ENCODE measurements at regions not wholly inside any gene's neighbourhood (a gene's known extent, or its start where the extent isn't known, plus 50 kb on each side); places are given as distances from the start of the nearest gene placed in this dataset. TPM values are rescaled to one million over a fixed set of nuclear protein-coding genes. Genes with fewer than 3 reads are reported as not detected.

DNA sequence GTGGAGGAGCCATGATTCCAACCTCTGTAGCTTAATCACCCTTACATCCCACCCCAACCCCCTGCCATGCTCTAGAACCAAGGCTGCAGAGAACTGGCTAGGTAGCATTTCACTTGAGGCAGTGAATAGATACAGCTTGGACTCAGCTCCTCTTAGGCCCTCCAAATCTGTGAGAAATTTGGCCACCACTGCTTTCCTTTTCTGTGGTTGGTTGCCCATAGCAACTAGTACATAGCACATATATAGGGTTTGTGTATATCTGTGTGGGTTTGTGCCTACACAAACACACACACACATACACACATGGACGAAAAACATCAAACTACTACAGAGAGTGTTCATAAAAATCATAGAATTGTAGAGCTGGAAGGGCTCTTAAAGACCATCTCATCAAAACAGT lies 52.0 kb upstream of the CCDC160 start:
- H4K91ac ChIP-seq (ENCODE audit: low read depth, low read length, poor library complexity): no peak overlapping the region
- no peak overlapping the region for H3K23ac ChIP-seq (ENCODE audit: low read depth, low read length, poor library complexity)
- no peak overlapping the region for H3K4me3 ChIP-seq (ENCODE audit: low read length in 2 of 2)
- DNase-seq (ENCODE audit: low spot score): no peak
- H2BK120ac ChIP-seq (ENCODE audit: low read depth, low read length): no peak overlapping the region
- no peak overlapping the region for H2BK12ac ChIP-seq (ENCODE audit: low read length)
- H2BK15ac ChIP-seq (ENCODE audit: low read length): no peak overlapping the region
- no peak overlapping the region for H2AFZ ChIP-seq (ENCODE audit: low read length)
- H2BK5ac ChIP-seq (ENCODE audit: low read length): no peak overlapping the region
- H3K36me3 ChIP-seq (replicated peaks in 1 of 2; ENCODE audit: control insufficient read depth in 2 of 2, insufficient read depth in 2 of 2, low read length in 2 of 2): no peaks in the 10 kb centered on the region
- no peak overlapping the region for H3K18ac ChIP-seq (ENCODE audit: low read length)
- H2AK5ac ChIP-seq (ENCODE audit: low read depth, low read length): no peak overlapping the region
- no peaks in the 10 kb centered on the region for H3K9me3 ChIP-seq (replicated peaks in 1 of 2; ENCODE audit: control insufficient read depth in 2 of 2, insufficient read depth in 1 of 2, low read depth in 1 of 2, low read length in 2 of 2)
- H3K4me1 ChIP-seq (ENCODE audit: control insufficient read depth in 2 of 2, insufficient read depth in 1 of 2, low read depth in 1 of 2, low read length in 2 of 2): peaks cover 12 to 30% of the 10 kb centered on the region in 2 donors
- no peak overlapping the region for H3K27ac ChIP-seq (replicated peaks; ENCODE audit: low read length)
- H3K4ac ChIP-seq (ENCODE audit: low read length): no peak overlapping the region
- H3K4me2 ChIP-seq (ENCODE audit: insufficient read depth, low read length, poor library complexity, severe bottlenecking): no peak overlapping the region
- H3K27me3 ChIP-seq (ENCODE audit: control insufficient read depth in 3 of 3, insufficient read depth in 3 of 3, low read depth in 1 of 3, low read length in 3 of 3): no peaks in the 10 kb centered on the region
- no peak overlapping the region for H3K14ac ChIP-seq (ENCODE audit: low read length)
- no peaks in the 10 kb centered on the region for H3K79me1 ChIP-seq (ENCODE audit: low read depth, low read length)
- H3K9ac ChIP-seq (ENCODE audit: low read depth, low read length, poor library complexity): no peak overlapping the region
- no CpG with 5 or more reads among the region's 1 CpG for WGBS, 2 donors (ENCODE audit: extremely low coverage in 2 of 2, insufficient read length in 2 of 2, insufficient replicate concordance in 1 of 2)
- H4K8ac ChIP-seq (ENCODE audit: low read depth, low read length): no peak overlapping the region

DNA sequence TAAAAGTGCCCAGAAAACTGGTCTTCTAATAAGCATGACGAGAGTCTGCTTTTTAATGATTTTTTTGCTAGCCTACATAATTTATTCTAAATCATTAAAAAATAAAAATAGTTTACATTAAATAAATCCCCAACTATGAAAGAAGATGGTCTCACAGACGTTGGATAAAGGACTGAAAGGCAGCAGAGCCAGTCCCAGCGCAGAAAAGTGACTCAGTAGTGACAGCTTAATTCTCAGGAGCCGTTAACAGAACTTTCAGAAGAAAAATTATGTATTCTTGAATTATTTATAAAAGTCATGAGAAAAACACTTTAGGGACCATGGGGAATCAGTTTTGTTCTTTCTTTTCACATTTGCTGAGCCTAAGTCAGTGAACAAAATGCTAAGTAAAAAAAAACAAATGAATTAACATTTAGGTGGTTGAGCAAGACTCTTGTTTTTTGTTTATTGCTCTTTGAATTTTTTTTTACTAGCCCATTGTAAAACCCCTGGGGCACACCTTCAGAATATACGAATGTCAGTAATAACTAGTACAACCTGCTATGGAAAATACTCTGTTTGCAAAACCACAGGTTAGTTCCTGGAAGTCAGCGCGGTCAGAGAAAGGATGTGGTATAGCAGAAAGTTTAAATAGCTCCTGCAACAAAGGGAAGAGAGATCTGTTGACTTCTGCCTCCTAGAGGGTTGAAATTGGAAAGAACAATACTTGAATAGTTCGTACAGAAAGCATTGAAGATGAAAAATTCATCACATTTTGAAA lies 50.4 kb upstream of the CCDC160 start:
- DNase-seq (ENCODE audit: low spot score): no peak
- Histone ChIP-seq H2BK12ac (ENCODE audit: low read length) (no peak overlapping the region), H2AFZ (ENCODE audit: low read length) (peak overlapping the region; percentile 12), H3K27me3 (ENCODE audit: control insufficient read depth in 3 of 3, insufficient read depth in 3 of 3, low read depth in 1 of 3, low read length in 3 of 3) (no peaks in the 10 kb centered on the region), H2BK15ac (ENCODE audit: low read length) (no peak overlapping the region), H3K9me3 (replicated peaks in 1 of 2; ENCODE audit: control insufficient read depth in 2 of 2, insufficient read depth in 1 of 2, low read depth in 1 of 2, low read length in 2 of 2) (no peaks in the 10 kb centered on the region), H4K8ac (ENCODE audit: low read depth, low read length) (no peak overlapping the region), H2BK120ac (ENCODE audit: low read depth, low read length) (no peak overlapping the region), H3K14ac (ENCODE audit: low read length) (no peak overlapping the region), H2AK5ac (ENCODE audit: low read depth, low read length) (no peak overlapping the region), H3K27ac (replicated peaks; ENCODE audit: low read length) (no peak overlapping the region), H3K23ac (ENCODE audit: low read depth, low read length, poor library complexity) (no peak overlapping the region), H3K4me2 (ENCODE audit: insufficient read depth, low read length, poor library complexity, severe bottlenecking) (no peak overlapping the region), H3K79me1 (ENCODE audit: low read depth, low read length) (no peaks in the 10 kb centered on the region), H3K18ac (ENCODE audit: low read length) (no peak overlapping the region), H3K36me3 (replicated peaks in 1 of 2; ENCODE audit: control insufficient read depth in 2 of 2, insufficient read depth in 2 of 2, low read length in 2 of 2) (no peaks in the 10 kb centered on the region), H3K4me3 (ENCODE audit: low read length in 2 of 2) (peak overlapping the region in 1 of 2 donors; percentile 25), H3K4me1 (ENCODE audit: control insufficient read depth in 2 of 2, insufficient read depth in 1 of 2, low read depth in 1 of 2, low read length in 2 of 2) (peaks cover 8 to 23% of the 10 kb centered on the region in 2 donors), H2BK5ac (ENCODE audit: low read length) (no peak overlapping the region), H4K91ac (ENCODE audit: low read depth, low read length, poor library complexity) (no peak overlapping the region), H3K4ac (ENCODE audit: low read length) (no peak overlapping the region), H3K9ac (ENCODE audit: low read depth, low read length, poor library complexity) (no peak overlapping the region)
- no CpG with 5 or more reads among the region's 8 CpGs for WGBS, 2 donors (ENCODE audit: extremely low coverage in 2 of 2, insufficient read length in 2 of 2, insufficient replicate concordance in 1 of 2)

Small RNAs in the stretch of these regions (small RNA-seq; reads per million reads assigned to genes)
- not detected for gene RF00019 (ENCODE audit: insufficient read depth)
- not detected for gene TIMM8BP2 (ENCODE audit: insufficient read depth)

Measured in neuronal stem cell (in vitro differentiated cells).